ENCODE measurements at regions not wholly inside any gene's neighbourhood (a gene's known extent, or its start where the extent isn't known, plus 50 kb on each side); places are given as distances from the start of the nearest gene placed in this dataset.

GRCh38 chrX:103149652-103150051 lies 56.7 kb upstream of the NXF3 start:
- no peak for TF ChIP-seq CTCF (conservative IDR thresholded peaks at IDR 0.05; ENCODE audit: low read length)
- no peak for TF ChIP-seq EZH2phosphoT487 (IDR thresholded peaks at IDR 0.05; ENCODE audit: borderline replicate concordance)

Measured in Loucy (cell line).